NCI-H2081 (cell line): ENCODE measurements at regions not wholly inside any gene's neighbourhood (a gene's known extent, or its start where the extent isn't known, plus 50 kb on each side); places are given as distances from the start of the nearest gene placed in this dataset.
"Not testable (repeated sequence)": the region's sequence is repeated elsewhere in the genome, so short reads cannot be mapped to it uniquely, and the experiment has no call there.

ENCODE experiments used
- DNase-seq, 2 experiments: peaks; one replicate each; lab custom pipeline; 2025; lab: John Stamatoyannopoulos, UW

DNA sequence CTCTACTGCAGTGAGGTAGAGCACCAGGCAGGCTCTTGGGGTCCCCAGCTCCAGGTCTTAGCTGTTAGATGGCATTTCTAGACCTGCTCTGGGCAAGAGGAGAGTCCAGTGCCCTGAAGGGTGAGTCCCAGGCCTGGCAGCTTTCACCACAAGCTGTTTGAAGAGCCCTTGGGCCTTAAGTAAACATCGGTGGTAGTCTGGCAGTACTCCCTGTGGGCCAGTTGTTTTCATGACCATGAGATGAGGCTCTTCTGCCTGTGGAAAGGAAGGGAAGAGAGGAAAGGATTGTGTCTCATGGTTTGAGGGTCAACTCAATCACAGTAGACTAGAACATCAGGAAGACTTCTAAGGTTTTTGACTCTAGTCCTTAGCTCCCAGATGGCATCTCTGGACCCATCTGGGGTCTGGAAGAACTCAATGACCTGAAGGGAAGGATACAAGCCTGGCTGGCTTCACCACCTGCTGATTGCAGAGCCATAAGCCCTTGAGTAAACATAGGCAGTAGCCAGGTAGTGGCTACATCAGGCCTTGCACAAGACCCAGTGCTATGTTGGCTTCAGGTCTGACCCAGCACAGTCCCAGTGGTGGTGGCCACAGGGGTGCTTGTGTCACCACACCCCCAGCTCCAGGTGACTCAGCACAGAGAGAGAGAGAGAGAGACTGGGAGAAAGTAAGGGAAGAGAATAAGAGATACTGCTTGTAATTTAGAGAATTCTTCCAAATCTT lies 114.3 kb upstream of the PCSK5 start:
- no peak for DNase-seq

DNA sequence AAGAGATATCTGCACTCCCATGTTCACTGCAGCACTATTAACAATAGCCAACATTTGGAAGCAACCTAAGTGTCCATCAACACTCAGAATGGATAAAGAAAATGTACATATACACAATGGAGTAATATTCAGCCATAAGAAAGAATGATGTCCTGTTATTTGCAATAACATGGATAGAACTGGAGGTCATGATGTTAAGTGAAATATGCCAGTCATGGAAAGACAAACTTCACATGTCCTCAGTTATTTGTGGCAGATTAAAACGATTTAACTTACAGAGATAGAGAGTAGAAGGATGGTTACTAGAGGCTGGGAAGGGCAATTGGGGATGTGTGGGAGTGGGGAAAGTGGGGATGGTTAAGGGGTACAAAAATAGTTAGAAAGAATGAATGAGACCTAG lies 110.3 kb upstream of the PCSK5 start:
- DNase-seq: no peak

DNA sequence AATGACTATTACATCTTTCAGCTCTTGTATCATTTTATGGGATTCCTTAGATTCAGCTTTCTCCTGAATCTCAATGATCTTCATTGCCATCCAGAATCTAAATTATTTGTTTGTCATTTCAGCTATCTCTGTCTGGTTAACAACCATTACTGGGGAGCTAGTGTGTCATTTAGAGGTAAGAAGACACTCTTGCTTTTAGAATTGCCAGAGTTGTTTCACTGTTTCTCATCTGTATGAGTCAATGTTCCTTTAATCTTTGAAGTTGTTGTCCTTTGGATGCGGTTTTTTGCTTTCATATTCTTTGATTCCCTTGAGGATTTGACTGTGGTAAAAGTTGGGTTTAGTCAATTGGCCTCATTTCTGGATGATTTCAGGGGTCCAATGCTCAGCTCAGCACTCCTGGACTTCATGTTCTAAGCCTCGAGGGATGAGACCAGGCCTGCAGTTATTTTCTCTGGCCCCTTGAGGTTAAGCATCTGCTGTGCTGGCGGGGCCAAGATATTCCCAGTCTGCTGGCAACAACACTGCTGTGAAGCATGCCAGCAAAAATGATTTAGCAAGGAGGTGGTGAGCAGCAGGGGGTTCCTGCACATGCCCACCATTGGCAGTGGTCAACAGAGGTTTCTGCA lies 102.4 kb upstream of the PCSK5 start:
- DNase-seq: no peak

DNA sequence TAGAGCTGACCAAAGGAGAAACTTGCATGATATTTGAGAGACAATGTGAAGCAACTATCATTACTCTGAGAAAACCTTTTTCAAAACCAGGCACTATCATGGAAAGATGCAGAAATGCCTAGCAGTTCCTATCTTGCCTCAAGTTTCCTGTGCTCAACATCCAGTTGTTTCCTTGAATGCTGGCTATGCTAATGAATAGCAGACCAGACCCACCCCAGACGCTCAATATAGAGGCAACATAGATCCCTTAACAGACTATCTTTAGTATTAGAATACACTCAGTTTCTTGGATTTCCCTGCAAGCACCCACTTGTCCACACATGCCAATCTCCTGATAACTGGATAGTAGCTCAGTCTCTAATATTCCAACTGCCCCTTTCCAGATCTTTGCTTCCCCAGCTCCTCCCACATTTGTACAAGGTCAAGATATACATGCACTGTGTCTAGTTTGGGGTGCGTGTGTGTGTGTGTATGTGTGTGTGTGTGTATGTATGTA lies 93.3 kb upstream of the PCSK5 start:
- no peak for DNase-seq

DNA sequence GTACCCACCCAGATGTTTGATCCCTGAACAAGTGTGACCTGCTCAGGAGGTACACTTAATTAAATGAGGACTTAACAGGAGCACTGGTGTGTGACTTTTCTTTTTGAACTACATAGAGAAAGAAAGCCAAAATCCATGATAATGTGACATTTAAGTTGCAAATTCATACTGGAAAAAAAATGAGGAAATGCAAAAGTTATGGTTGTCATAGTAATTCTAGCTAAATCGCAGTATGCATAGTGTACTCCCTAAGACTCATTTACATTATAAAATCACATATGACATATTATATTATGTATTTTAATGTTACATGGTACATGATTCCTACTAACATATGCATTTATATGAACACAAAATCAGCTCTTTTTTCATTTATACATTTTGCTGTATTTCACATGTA lies 92.0 kb upstream of the PCSK5 start:
- no peak for DNase-seq

DNA sequence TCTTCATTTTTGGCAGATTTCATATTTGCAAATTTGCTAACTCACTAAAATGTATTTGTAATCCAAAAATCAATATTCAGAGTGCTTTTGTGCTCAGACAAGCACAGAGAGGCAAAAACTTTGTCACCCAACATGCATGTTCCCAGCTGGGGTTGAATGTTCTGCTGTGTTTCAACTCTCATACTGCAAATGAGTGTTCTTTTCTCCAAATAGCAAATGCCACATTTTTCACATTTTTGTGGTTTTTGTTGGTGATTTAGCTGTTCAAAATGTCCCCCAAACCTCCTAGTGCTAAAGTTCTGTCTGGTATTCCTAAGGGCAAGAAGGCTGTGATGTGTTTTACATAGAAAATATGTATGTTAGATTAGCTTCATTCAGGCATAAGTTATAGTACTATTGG lies 87.3 kb upstream of the PCSK5 start:
- DNase-seq: no peak

DNA sequence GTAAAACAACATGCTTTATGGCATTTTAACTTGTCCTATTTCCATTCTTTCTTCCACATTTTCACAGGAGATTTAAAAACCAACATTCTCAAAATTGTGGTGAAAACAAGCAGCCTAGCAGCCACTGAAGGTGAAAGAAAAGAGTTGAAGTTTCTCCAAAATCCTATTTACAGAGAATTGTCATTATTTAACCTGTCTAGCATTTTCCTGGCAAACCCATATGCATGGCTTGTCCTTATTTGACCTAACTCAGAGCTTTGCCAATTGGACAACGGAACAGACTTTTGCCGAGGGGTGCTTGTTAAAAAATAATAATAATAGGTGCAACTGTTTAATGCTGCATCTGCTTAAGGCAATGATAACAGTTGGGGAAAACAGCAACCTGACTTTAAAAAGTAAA lies 80.4 kb upstream of the PCSK5 start:
- DNase-seq: no peak

DNA sequence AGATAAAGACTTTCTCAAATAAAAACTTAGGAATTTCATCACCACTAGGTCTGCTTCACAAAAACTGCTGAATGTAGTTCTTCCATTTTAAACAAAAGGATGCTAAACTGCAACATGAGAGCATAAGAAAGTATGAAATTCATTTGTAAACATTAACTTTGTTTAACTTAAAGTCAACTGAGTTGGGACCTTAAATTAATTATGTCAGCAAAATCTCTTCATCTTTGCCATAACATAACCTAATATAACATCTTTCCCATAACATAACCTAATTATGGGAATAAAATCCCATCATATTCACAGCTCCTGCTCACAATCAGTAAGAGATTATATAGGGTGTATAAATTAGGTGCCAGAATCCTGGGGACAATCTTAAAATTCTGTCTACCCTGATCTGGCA lies 78.8 kb upstream of the PCSK5 start:
- DNase-seq: no peak

DNA sequence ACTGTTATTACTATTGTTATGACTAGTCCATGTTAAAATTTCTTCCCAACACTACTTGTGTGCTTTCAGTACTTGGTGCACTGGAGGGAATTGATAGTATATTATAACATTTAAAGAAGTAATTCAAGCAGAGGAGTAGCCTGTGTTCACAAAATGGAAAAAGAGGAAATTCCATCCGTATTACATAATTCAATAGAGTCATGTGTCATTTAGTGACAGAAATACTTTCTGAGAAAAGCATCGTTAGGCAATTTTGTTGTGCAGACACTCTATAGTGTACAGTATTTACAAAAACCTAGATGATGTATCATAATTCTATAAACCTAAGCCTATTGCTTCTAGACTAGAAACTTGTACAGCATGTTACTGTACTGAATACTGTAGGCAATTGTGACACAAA lies 78.3 kb upstream of the PCSK5 start:
- no peak for DNase-seq

DNA sequence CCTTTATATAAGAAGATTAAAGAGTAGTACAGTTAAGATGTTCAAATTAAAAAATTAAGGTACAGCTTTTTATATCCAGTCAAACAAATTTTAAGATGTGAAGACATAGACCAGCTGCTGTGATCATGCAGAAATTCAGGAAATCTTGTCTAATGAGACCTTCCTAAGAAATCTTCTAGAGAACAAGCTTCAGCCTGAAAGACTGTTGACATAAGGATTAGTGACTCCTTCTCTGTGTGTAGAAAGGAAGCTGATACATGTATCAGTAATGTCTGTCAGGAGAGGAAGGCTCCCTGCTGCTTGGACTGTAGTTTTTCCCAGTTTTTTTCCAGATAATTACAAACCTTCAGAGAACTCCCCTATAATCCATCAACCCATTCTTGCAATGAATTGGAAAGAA lies 75.8 kb upstream of the PCSK5 start:
- no peak for DNase-seq

DNA sequence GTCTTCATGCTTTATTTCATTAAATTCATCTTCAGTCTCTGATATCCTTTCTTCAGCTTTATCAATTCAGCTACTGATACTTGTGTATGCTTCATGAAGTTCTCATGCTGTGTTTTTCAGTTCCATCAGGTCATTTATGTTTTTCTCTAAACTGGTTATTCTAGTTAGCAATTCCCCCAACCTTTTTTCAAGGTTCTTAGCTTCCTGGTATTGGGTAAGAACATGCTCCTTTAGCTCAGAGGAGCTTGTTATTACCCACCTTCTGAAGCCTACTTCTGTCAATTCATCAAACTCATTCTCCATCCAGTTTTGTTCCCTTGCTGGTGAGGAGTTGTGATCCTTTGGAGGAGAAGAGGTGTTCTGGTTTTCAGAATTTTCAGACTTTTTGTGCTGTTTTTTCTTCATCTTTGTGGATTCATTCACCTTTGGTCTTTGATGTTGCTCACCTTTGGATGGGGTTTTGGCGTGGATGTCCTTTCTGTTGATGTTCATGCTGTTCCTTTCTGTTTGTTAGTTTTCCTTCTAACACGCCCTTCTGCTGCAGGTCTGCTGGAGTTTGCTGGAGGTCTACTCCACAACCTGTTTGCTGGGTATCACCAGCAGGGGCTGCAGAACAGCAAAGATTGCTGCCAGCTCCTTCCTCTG lies 69.9 kb upstream of the PCSK5 start:
- not testable (repeated sequence) for DNase-seq

DNA sequence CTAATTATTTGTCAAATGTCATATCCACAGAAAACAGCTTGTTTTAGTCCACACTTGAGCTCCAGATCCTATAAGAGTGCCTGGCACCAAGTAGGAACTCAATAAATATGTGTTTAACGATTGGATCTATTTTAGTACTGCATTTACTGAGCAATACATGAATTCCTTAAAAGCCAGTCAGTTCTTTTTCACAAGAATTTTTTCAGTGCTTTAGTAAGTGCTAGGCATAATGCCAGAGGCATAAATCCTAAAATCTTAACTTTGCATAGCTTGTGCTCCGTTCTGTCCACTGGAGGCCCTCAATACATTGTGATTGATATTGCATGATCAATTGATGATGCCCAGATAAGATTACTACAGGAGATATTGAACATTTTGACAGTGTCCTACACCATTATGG lies 67.3 kb upstream of the PCSK5 start:
- no peak for DNase-seq

DNA sequence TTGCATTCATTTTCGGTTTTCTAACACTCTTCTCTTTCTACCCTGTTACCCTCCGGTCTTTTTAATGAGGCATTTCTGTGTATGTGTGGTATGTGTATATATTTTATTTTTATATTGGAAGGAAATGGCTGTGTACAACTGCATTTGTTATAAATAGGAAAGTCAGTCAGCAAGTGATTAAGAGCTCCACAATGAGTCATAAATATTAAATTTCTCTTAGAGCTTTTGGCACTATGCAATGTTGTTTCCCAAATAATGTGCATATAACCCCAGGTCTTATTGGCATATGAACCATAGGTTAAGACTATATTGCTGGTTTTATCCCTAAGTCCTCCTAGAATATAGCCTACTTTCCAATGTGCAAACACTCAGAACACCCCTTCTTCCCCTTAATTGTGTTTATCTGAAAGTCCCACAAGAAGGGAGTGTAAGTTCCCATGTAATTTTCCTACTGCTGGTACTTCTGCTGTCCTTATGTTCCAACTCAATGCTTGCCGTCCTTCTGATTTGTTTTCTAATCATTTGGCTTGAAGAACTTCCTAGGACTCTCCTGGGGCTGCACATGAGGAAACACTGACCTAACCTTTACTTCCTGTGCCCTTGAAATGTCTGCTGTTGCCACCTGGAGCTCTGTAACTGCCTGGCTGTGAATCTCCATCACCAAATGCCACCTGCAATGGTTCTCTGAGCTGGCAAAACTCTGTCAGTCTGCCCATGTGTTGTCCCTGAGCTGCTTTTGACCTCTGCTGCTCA lies 65.5 kb upstream of the PCSK5 start:
- DNase-seq: no peak

DNA sequence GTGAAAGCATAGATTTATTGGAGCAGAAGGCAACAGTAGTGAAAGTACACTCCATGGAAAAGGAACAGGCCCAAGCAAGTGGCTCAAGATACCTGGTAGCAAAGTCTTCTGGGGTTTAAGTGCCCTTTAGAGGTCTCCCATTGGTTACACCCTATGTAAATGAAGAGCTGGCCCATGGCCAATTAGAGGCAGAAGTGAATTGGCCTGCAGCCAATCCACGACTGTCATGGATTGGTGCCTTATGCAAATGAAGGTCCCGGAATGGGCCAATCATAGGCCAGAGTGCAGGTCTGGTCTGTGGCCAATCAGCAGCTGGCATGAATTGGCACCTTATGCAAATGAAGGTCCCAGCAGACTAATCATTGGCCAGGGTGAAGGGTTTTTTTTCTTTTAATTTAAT lies 64.2 kb upstream of the PCSK5 start:
- DNase-seq: no peak

DNA sequence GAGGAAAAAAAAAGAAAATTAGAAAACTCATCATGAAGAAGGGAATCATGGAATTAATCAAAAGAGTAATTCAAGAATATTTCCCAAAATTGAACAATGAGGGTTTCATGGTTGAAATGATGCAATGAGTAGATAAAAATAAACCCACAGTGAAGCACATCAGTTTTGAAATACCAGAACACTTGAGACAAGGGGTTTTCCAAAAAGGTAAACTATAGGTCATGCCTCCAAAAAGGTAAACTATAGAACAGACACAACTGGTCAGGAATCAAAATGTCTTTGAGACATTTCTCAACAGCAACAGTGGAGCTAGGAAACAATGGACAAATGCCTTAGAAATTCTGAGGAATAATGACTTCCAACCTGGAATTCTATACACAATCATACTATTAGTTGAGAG lies 60.2 kb upstream of the PCSK5 start:
- no peak for DNase-seq

DNA sequence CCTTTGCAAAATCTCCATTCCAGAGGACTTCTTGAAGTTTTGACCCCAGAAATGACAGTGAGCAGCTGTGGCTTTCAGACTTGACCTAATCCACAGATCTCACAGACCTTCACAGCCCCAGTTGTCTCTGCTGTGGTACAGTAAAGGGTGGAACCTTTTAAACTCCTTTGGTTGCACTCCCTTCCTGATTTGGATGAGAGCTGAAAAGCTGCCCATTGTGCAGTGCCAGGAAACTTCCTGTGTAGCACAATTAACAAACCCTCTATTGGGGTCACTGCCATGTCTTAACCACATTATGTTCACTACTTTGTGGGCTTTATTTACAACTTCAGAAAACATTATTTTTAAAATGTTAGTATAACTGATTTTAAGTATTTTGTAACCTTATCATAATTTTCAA lies 56.7 kb upstream of the PCSK5 start:
- no peak for DNase-seq

DNA sequence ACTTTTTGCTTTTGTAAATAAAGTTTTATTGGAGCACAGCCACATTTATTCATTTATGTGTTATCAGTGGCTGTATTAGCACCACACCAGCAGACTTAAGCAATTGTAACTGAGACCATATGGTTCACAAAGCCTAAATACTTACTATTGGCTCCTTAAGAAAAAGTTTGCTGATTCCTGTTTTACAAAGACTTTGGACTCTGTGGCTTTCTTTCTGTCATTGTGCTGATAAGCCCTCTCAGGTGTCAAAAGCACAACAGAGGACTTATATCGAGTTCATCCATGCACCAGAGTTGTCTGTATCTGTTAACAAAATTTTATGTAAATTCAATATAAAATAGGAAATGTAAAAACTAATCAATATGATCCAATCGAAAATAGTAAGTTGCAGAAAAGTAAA lies 55.6 kb upstream of the PCSK5 start:
- DNase-seq: no peak
